Kidney (tissue), 13 donors: ENCODE measurements at regions not wholly inside any gene's neighbourhood (a gene's known extent, or its start where the extent isn't known, plus 50 kb on each side); places are given as distances from the start of the nearest gene placed in this dataset.

ENCODE experiments used
- DNase-seq, 5 donors: peaks; one replicate each; pipeline ENCODE4 v3.0.0-alpha.2; 2013 to 2020
- FAIRE-seq: peaks from 2 replicates; lab custom pipeline; 2012; peaks lifted over from hg19 to GRCh38; lab: Jason Lieb, UNC
- H3K27ac ChIP-seq, 2 donors: one replicate each; pipeline ENCODE4 v1.7.0; 2013; ENCODE audit warnings: low read depth in 2 of 2, low read length in 2 of 2, inconsistent platforms in 1 of 2
- H3K27me3 ChIP-seq: one replicate; pipeline ENCODE4 v1.7.1; 2013; ENCODE audit warnings: low read length, inconsistent platforms; ENCODE audit not compliant: control insufficient read depth, insufficient read depth
- H3K36me3 ChIP-seq, 3 donors: one replicate each; pipeline versions ENCODE4 v1.7.0 to v1.7.1; 2013; ENCODE audit warnings: low read length in 3 of 3, control low read depth in 1 of 3, inconsistent platforms in 1 of 3; ENCODE audit not compliant: insufficient read depth in 3 of 3, control insufficient read depth in 2 of 3
- H3K4me1 ChIP-seq, 3 donors: one replicate each; pipeline versions ENCODE4 v1.7.0 to v1.7.1; 2013; ENCODE audit warnings: low read length in 3 of 3, inconsistent platforms in 1 of 3, low read depth in 1 of 3; ENCODE audit not compliant: control insufficient read depth in 2 of 3, insufficient read depth in 2 of 3
- H3K4me3 ChIP-seq, 3 donors: one replicate each; pipeline versions ENCODE4 v1.7.0 to v1.8.1; 2013; ENCODE audit warnings: low read length in 3 of 3, control low read depth in 1 of 3, inconsistent platforms in 1 of 3
- H3K9ac ChIP-seq, 3 donors: one replicate each; pipeline versions ENCODE4 v1.7.0 to v1.7.1; 2013; ENCODE audit warnings: low read length in 3 of 3, control low read depth in 1 of 3, inconsistent platforms in 1 of 3
- H3K9me3 ChIP-seq, 3 donors: one replicate each; pipeline versions ENCODE4 v1.7.0 to v1.7.1; 2013; ENCODE audit warnings: low read length in 3 of 3, control low read depth in 1 of 3, inconsistent platforms in 1 of 3; ENCODE audit not compliant: control insufficient read depth in 2 of 3, insufficient read depth in 1 of 3
- CTCF ChIP-seq: IDR thresholded peaks from 3 replicates; pipeline ENCODE4 v1.5.1; 2012; ENCODE audit warnings: mild to moderate bottlenecking, moderate library complexity, borderline replicate concordance; ENCODE audit not compliant: insufficient read depth; ENCODE audit errors: extremely low read depth
- intact Hi-C: fragments of 100-400 bp; cut with DNase I; formaldehyde crosslinking; loops from one replicate; pipeline ENCODE4 v1.11.1; 2022
- donor health status: control.
- donor health status: control.
- donor health status: control.
- donor health status: control.
- donor health status: control.
- donor health status: DM: yes; HTN: yes; CAD: no.
- donor health status: Normal renal cell carcinoma (clear cell type).

- H3K4me1 ChIP-seq: no peaks in the 10 kb centered on the region
- H3K27ac ChIP-seq: no peak overlapping the region
- no peaks in the 10 kb centered on the region for H3K9me3 ChIP-seq
- H3K4me3 ChIP-seq: no peak overlapping the region
- intact Hi-C loops: no loop called here
- no peaks in the 10 kb centered on the region for H3K36me3 ChIP-seq
- H3K9ac ChIP-seq: no peak overlapping the region
- DNase-seq (no peak), FAIRE-seq (no peak)
- no peak for TF ChIP-seq CTCF
- no peaks in the 10 kb centered on the region for H3K27me3 ChIP-seq
Measured at GRCh38 chr18:51731070-51731469, 533.6 kb upstream of the MEX3C start.

GRCh38 chr18:51734576-51734975 is 537.1 kb upstream of the MEX3C start:
- intact Hi-C loops: no loop called here
- no peaks in the 10 kb centered on the region for H3K9me3 ChIP-seq
- no peak overlapping the region for H3K4me3 ChIP-seq
- DNase-seq: no peak
- no peak for TF ChIP-seq CTCF
- no peaks in the 10 kb centered on the region for H3K4me1 ChIP-seq
- no peak overlapping the region for H3K27ac ChIP-seq
- H3K27me3 ChIP-seq: no peaks in the 10 kb centered on the region
- no peaks in the 10 kb centered on the region for H3K36me3 ChIP-seq
- no peak overlapping the region for H3K9ac ChIP-seq
- no peak for FAIRE-seq

- H3K36me3 ChIP-seq: no peaks in the 10 kb centered on the region
- no peaks in the 10 kb centered on the region for H3K27me3 ChIP-seq
- no peak overlapping the region for H3K9ac ChIP-seq
- intact Hi-C loops: no loop called here
- no peak overlapping the region for H3K4me3 ChIP-seq
- H3K4me1 ChIP-seq: no peaks in the 10 kb centered on the region
- no peak overlapping the region for H3K27ac ChIP-seq
- no peak for DNase-seq
- no peak for TF ChIP-seq CTCF
- no peaks in the 10 kb centered on the region for H3K9me3 ChIP-seq
- FAIRE-seq: no peak
Measured at GRCh38 chr18:51739044-51739666, 541.7 kb upstream of the MEX3C start.

- TF ChIP-seq CTCF: no peak
- no peaks in the 10 kb centered on the region for H3K9me3 ChIP-seq
- DNase-seq (no peak), FAIRE-seq (no peak)
- no peaks in the 10 kb centered on the region for H3K4me1 ChIP-seq
- intact Hi-C loops: no loop called here
- H3K4me3 ChIP-seq: no peak overlapping the region
- H3K27ac ChIP-seq: no peak overlapping the region
- no peaks in the 10 kb centered on the region for H3K27me3 ChIP-seq
- no peak overlapping the region for H3K9ac ChIP-seq
- H3K36me3 ChIP-seq: no peaks in the 10 kb centered on the region
Measured at GRCh38 chr18:51751901-51752300, 554.4 kb upstream of the MEX3C start.
